SK-N-SH (cell line): ENCODE measurements at regions not wholly inside any gene's neighbourhood (a gene's known extent, or its start where the extent isn't known, plus 50 kb on each side); places are given as distances from the start of the nearest gene placed in this dataset.

Experiments used
- CTCF ChIA-PET: fragments of 300-600, 350-600 bp; formaldehyde crosslinking; extraction: SDS; loops from one replicate; lab custom pipeline; 2021; lab: Yijun Ruan, JAX
- POLR2A ChIA-PET: fragments of 350-600 bp; sonication (Branson Sonifier 250); formaldehyde crosslinking; extraction: SDS; loops from one replicate; lab custom pipeline; 2020; ENCODE audit warnings: antibody characterized with exemption, inconsistent platforms; lab: Yijun Ruan, JAX
- DNase-seq: peaks from one replicate; pipeline ENCODE4 v3.0.0; 2012
- H2AFZ ChIP-seq: fragments of 200-600 bp; sonication (generic); 2 replicates; pipeline ENCODE4 v1.8.1; 2016; ENCODE audit warnings: antibody characterized with exemption, mild to moderate bottlenecking, low read depth
- H3F3A ChIP-seq: fragments of 200-600 bp; sonication (generic); replicated peaks from 2 replicates; pipeline ENCODE3; 2016; ENCODE audit warnings: antibody characterized with exemption, mild to moderate bottlenecking; ENCODE audit not compliant: insufficient read depth
- H3K27ac ChIP-seq, 2 experiments: fragments of 200-500 bp in 1 of 2; fragments of 200-600 bp in 1 of 2; sonication (Bioruptor generic) in 1 of 2; sonication (generic), shearing (Covaris generic) in 1 of 2; 2 replicates each; pipeline versions ENCODE4 v1.5.1 to v1.6.1; 2014 to 2016; ENCODE audit warnings: low read depth in 2 of 2, inconsistent platforms in 1 of 2, low read length in 1 of 2, mild to moderate bottlenecking in 1 of 2, mixed read lengths in 1 of 2
- H3K27me3 ChIP-seq: fragments of 200-600 bp; sonication (generic), shearing (Covaris generic); 2 replicates; pipeline ENCODE4 v1.6.1; 2016; ENCODE audit warnings: mixed run types; ENCODE audit not compliant: insufficient read depth
- H3K36me3 ChIP-seq, 2 experiments: fragments of 200-500 bp in 1 of 2; fragments of 200-600 bp in 1 of 2; sonication (Bioruptor generic) in 1 of 2; sonication (generic) in 1 of 2; replicated peaks in 1 of 2; 2 replicates each; pipeline versions ENCODE3 to v1.5.1; 2014 to 2016; ENCODE audit warnings: low read length in 1 of 2, mild to moderate bottlenecking in 1 of 2; ENCODE audit not compliant: insufficient read depth in 2 of 2, control insufficient read depth in 1 of 2
- H3K4me1 ChIP-seq, 2 experiments: fragments of 200-500 bp in 1 of 2; fragments of 200-600 bp in 1 of 2; sonication (Bioruptor generic) in 1 of 2; sonication (generic), shearing (Covaris generic) in 1 of 2; 2 replicates each; pipeline versions ENCODE4 v1.5.1 to v1.6.1; 2014 to 2016; ENCODE audit warnings: low read depth in 1 of 2, low read length in 1 of 2, mixed run types in 1 of 2; ENCODE audit not compliant: insufficient read depth in 2 of 2, control insufficient read depth in 1 of 2
- H3K4me2 ChIP-seq: fragments of 200-600 bp; sonication (generic), shearing (Covaris generic); 2 replicates; pipeline ENCODE4 v1.6.1; 2017; ENCODE audit warnings: mixed run types
- H3K4me3 ChIP-seq, 2 experiments: fragments of 200-500 bp in 1 of 2; fragments of 200-600 bp in 1 of 2; sonication (Bioruptor generic) in 1 of 2; sonication (generic), shearing (Covaris generic) in 1 of 2; 2 replicates each; pipeline versions ENCODE4 v1.5.1 to v1.8.1; 2014 to 2016; ENCODE audit warnings: low read depth in 2 of 2, inconsistent platforms in 1 of 2, low read length in 1 of 2, mild to moderate bottlenecking in 1 of 2, mixed read lengths in 1 of 2, moderate library complexity in 1 of 2
- H3K79me2 ChIP-seq: fragments of 200-600 bp; sonication (generic); 2 replicates; pipeline ENCODE4 v1.8.1; 2017; ENCODE audit warnings: mild to moderate bottlenecking; ENCODE audit not compliant: insufficient read depth
- H3K9ac ChIP-seq: fragments of 200-600 bp; sonication (generic); 2 replicates; pipeline ENCODE4 v1.6.1; 2017; ENCODE audit warnings: mixed run types
- H3K9me2 ChIP-seq: fragments of 200-600 bp; sonication (generic); 2 replicates; pipeline ENCODE4 v1.6.1; 2017; ENCODE audit warnings: mixed run types
- H3K9me3 ChIP-seq: fragments of 200-600 bp; sonication (generic); 2 replicates; pipeline ENCODE4 v1.6.1; 2017; ENCODE audit warnings: mixed run types, mild to moderate bottlenecking, moderate library complexity
- H4K20me1 ChIP-seq: fragments of 200-600 bp; sonication (generic); 2 replicates; pipeline ENCODE4 v1.6.1; 2017; ENCODE audit warnings: mild to moderate bottlenecking, mixed run types; ENCODE audit not compliant: insufficient read depth
- ELF1 ChIP-seq: IDR thresholded peaks from 2 replicates; pipeline ENCODE4 v1.4.0; 2012
- EZH2phosphoT487 ChIP-seq: fragments of 200-600 bp; sonication (generic); IDR thresholded peaks from 2 replicates; pipeline ENCODE4 v1.6.1; 2017; ENCODE audit warnings: low read depth, mixed run types, mild to moderate bottlenecking, antibody characterized with exemption, moderate library complexity, borderline replicate concordance
- FOSL2 ChIP-seq: IDR thresholded peaks from 2 replicates; pipeline ENCODE4 v1.4.0; 2012; ENCODE audit warnings: low read depth, mild to moderate bottlenecking, moderate library complexity, borderline replicate concordance
- FOXJ3 ChIP-seq: sonication (generic); formaldehyde crosslinking; IDR thresholded peaks from 2 replicates; pipeline ENCODE4 v1.5.1; 2020; ENCODE audit warnings: mild to moderate bottlenecking, missing genetic modification reagents
- JUND ChIP-seq: IDR thresholded peaks from 2 replicates; pipeline ENCODE4 v1.4.0; 2012
- MEF2A ChIP-seq: IDR thresholded peaks from 2 replicates; pipeline ENCODE4 v1.4.0; 2012; ENCODE audit warnings: low read depth, borderline replicate concordance
- MXI1 ChIP-seq: IDR thresholded peaks from 2 replicates; pipeline ENCODE4 v1.6.1; 2012; ENCODE audit warnings: mild to moderate bottlenecking, low read depth, low read length, improper control_type of control experiment
- RAD21 ChIP-seq: IDR thresholded peaks from 2 replicates; pipeline ENCODE4 v1.6.1; 2012; ENCODE audit warnings: mild to moderate bottlenecking, low read length
- RCOR1 ChIP-seq: fragments of 150-350 bp; IDR thresholded peaks from 2 replicates; pipeline ENCODE4 v1.6.1; 2017; ENCODE audit warnings: antibody characterized with exemption, low read length
- RFX5 ChIP-seq: IDR thresholded peaks from 2 replicates; pipeline ENCODE4 v1.6.1; 2012; ENCODE audit warnings: mild to moderate bottlenecking, improper control_type of control experiment, low read length
- SIN3A ChIP-seq: IDR thresholded peaks from 2 replicates; pipeline ENCODE4 v1.6.1; 2012; ENCODE audit warnings: low read depth, mild to moderate bottlenecking, low read length, moderate library complexity, borderline replicate concordance
- SMC3 ChIP-seq: IDR thresholded peaks from 2 replicates; pipeline ENCODE4 v1.6.1; 2012; ENCODE audit warnings: low read depth, low read length, improper control_type of control experiment
- TAF1 ChIP-seq: IDR thresholded peaks from 2 replicates; pipeline ENCODE4 v1.6.1; 2012; ENCODE audit warnings: low read depth, mild to moderate bottlenecking, low read length, moderate library complexity, borderline replicate concordance
- TEAD4 ChIP-seq: IDR thresholded peaks from 2 replicates; pipeline ENCODE4 v1.4.0; 2012; ENCODE audit warnings: mild to moderate bottlenecking, borderline replicate concordance; ENCODE audit not compliant: insufficient read depth
- USF2 ChIP-seq: fragments of 150-350 bp; IDR thresholded peaks from 2 replicates; pipeline ENCODE4 v1.6.1; 2017; ENCODE audit warnings: antibody characterized with exemption, low read length, low read depth, borderline replicate concordance
- WGBS: methylation state at CpG from one replicate; pipeline ENCODE4 v1.1.6; 2017; ENCODE audit warnings: low lambda C conversion rate; 5-methylcytosine and 5-hydroxymethylcytosine counted together
- TF ChIP-seq, protein P1 (sequence below): IDR thresholded peaks from 2 replicates; pipeline ENCODE4 v1.4.0; 2012; ENCODE audit warnings: low read depth, borderline replicate concordance
- TF ChIP-seq, protein P2 (sequence below): fragments of 150-350 bp; IDR thresholded peaks from 2 replicates; pipeline ENCODE4 v1.6.1; 2016; ENCODE audit warnings: mild to moderate bottlenecking, low read depth, low read length
- TF ChIP-seq, protein P3 (sequence below): IDR thresholded peaks from 2 replicates; pipeline ENCODE4 v1.6.1; 2012; ENCODE audit warnings: mild to moderate bottlenecking, low read depth, low read length, moderate library complexity
- TF ChIP-seq, protein P4 (sequence below): IDR thresholded peaks from 2 replicates; pipeline ENCODE4 v1.4.0; 2012; ENCODE audit warnings: low read depth

GRCh38 chr10:47143072-47143471 is 156.9 kb upstream of the GDF10 start:
- 37% methylated on average over 4 of the region's 9 CpGs for WGBS

More at GRCh38 chr10:47143072-47143471, 156.9 kb upstream of the GDF10 start:
- TF ChIP-seq TAF1 (no peak), SMC3 (no peak), SIN3A (no peak), FOXJ3 (CRISPR knock-in tag) (no peak), RAD21 (no peak), MEF2A (no peak), RCOR1 (no peak), JUND (no peak), TEAD4 (no peak), USF2 (no peak), FOSL2 (no peak), RFX5 (no peak), EZH2phosphoT487 (no peak), ELF1 (no peak), MXI1 (no peak)
- TF ChIP-seq, protein P1, sequence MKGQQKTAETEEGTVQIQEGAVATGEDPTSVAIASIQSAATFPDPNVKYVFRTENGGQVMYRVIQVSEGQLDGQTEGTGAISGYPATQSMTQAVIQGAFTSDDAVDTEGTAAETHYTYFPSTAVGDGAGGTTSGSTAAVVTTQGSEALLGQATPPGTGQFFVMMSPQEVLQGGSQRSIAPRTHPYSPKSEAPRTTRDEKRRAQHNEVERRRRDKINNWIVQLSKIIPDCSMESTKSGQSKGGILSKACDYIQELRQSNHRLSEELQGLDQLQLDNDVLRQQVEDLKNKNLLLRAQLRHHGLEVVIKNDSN, result no peak
- TF ChIP-seq, protein P2, sequence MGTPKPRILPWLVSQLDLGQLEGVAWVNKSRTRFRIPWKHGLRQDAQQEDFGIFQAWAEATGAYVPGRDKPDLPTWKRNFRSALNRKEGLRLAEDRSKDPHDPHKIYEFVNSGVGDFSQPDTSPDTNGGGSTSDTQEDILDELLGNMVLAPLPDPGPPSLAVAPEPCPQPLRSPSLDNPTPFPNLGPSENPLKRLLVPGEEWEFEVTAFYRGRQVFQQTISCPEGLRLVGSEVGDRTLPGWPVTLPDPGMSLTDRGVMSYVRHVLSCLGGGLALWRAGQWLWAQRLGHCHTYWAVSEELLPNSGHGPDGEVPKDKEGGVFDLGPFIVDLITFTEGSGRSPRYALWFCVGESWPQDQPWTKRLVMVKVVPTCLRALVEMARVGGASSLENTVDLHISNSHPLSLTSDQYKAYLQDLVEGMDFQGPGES, result no peak
- TF ChIP-seq, protein P3, sequence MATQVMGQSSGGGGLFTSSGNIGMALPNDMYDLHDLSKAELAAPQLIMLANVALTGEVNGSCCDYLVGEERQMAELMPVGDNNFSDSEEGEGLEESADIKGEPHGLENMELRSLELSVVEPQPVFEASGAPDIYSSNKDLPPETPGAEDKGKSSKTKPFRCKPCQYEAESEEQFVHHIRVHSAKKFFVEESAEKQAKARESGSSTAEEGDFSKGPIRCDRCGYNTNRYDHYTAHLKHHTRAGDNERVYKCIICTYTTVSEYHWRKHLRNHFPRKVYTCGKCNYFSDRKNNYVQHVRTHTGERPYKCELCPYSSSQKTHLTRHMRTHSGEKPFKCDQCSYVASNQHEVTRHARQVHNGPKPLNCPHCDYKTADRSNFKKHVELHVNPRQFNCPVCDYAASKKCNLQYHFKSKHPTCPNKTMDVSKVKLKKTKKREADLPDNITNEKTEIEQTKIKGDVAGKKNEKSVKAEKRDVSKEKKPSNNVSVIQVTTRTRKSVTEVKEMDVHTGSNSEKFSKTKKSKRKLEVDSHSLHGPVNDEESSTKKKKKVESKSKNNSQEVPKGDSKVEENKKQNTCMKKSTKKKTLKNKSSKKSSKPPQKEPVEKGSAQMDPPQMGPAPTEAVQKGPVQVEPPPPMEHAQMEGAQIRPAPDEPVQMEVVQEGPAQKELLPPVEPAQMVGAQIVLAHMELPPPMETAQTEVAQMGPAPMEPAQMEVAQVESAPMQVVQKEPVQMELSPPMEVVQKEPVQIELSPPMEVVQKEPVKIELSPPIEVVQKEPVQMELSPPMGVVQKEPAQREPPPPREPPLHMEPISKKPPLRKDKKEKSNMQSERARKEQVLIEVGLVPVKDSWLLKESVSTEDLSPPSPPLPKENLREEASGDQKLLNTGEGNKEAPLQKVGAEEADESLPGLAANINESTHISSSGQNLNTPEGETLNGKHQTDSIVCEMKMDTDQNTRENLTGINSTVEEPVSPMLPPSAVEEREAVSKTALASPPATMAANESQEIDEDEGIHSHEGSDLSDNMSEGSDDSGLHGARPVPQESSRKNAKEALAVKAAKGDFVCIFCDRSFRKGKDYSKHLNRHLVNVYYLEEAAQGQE, result no peak
- TF ChIP-seq, protein P4, sequence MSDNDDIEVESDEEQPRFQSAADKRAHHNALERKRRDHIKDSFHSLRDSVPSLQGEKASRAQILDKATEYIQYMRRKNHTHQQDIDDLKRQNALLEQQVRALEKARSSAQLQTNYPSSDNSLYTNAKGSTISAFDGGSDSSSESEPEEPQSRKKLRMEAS, result no peak
- TF ChIP-seq, all 33 proteins: peak for 0
- Histone ChIP-seq H3K4me3 (no peak overlapping the region), H3K9ac (no peak overlapping the region), H3K4me2 (no peak overlapping the region), H2AFZ (no peak overlapping the region), H3K9me3 (no peaks in the 10 kb centered on the region), H3K36me3 (no peaks in the 10 kb centered on the region), H3F3A (no peaks in the 10 kb centered on the region), H3K27me3 (no peaks in the 10 kb centered on the region), H3K27ac (no peak overlapping the region; a peak in 1 of 4 replicates), H4K20me1 (no peaks in the 10 kb centered on the region), H3K4me1 (peaks cover 0 to 23% of the 10 kb centered on the region in 2 experiments; a peak in 1 of 4 replicates), H3K79me2 (no peaks in the 10 kb centered on the region), H3K9me2 (no peaks in the 10 kb centered on the region)
- ChIA-PET POLR2A (no interaction called here), CTCF (interaction anchor here (0.7 to 1.2 kb wide), 2 partner anchors 11 to 117 kb away, joined by 4 read pairs; no protein-coding TSS in a partner anchor)
- DNase-seq, result no peak
